ENCODE measurements at regions not wholly inside any gene's neighbourhood (a gene's known extent, or its start where the extent isn't known, plus 50 kb on each side); places are given as distances from the start of the nearest gene placed in this dataset.
"Not testable (repeated sequence)": the region's sequence is repeated elsewhere in the genome, so short reads cannot be mapped to it uniquely, and the experiment has no call there.

DNA sequence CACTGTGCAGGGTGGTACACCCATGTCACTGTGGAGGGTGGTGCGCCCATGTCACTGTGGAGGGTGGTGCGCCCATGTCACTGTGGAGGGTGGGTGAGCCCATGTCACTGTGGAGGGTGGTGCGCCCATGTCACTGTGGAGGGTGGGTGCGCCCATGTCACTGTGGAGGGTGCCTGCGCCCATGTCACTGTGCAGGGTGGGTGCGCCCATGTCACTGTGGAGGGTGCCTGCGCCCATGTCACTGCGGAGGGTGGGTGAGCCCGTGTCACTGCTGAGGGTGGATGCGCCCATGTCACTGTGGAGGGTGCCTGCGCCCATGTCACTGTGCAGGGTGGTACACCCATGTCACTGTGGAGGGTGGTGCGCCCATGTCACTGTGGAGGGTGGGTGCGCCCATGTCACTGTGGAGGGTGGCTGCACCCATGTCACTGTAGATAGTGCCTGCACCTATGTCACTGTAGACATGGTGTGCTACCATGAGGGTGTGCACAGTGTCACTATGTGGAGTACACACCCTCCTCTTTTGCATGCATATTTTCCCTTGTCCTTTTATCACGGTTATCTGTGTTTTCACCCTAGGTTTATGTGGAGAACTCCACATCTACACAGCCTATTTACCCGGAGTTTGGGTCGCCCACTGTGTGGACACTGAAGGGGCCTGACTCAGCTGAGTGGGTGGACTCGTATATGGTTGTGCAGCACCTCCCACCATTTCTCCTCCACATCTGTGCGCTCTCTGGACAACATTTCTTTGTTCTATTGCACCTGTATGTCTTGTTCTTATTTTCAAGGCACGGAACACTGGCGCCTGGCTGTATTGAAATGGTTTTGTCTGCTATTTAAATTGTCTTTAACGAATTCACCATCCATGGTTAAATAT, 222.4 kb downstream of the ERMARD start:
- not testable (repeated sequence) for DNase-seq

DNA sequence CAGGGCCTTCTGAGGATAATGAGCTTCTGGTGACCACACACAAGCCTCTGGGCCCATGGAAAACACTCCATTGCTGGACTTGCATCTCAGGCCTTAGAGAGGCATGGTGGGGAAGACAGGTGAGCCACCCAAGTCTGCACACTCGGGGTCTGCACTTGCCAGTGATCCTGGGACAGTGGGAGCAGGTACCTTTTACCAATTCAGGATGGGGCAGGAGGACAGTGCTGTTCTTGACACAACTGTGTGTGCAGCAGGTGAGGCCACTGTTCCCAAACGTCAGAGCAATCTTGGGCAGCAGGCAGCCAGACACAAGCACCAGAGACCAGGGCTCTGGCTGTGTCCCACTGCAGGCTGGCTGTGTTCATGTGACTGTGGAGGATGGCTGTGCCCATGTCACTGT, 221.3 kb downstream of the ERMARD start:
- DNase-seq = no peak

DNA sequence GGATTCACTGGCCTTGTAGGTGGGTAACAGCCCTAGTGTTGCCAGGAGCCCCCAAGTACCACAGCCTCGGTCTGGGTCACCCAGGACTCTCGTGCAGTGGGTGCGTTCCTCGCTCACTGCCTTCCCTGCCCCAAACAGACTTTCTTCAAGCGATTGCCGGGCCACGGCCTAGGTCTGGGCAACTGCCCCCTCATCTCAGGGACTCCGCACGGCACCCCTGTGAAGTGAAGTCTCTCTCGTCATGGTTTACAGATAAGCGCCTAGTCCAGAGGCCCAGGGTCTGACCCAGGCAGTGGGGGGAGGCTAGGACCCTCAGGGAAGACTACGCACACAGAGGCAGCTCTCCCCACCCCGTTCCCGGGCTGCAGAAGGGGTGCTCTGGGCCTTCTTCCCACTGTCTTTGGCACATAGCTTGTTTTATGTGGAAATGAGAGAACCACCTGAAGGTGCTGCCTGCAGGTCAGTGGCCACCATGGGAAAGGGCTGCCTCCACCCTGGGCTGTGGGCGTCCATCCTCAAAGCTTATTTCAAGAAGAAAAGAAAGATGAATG, 220.8 kb downstream of the ERMARD start:
- DNase-seq = no peak

DNA sequence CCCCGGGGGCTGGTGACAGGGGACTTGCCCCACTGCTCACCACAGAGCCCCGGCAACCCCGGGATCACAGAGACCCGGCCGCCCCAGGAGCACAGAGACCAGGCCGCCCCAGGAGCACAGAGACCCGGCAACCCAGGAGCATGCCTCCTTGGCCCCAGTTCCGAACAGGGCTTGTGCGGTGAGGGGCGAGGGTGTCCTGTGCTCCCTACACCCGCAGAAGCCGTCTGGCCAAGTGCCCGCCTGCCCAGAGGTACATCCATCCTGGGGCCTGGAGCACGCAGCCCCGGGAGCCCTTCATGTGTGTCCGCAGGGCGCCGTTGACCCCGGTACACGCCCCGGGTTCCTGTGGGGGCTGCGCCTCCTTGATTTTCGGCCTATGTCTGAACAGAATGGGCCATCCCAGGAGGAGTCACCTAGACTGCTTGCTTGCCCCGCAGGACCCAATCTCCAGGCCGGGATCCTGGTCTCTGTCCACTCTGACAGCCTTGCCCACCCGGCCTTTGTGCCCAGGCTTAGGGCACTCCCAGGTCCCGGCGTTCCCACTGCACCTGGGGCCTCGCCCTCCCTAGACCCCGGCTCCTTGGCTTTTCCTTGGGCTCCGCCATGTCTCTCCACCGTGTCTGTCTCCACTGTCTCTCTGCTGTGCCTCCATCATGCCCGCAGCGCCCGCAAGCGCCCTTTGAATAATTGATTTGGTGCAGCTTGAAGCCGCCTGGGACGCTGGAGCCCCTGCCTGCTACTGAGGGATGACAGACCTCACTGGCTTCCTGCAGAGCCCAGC, 219.8 kb downstream of the ERMARD start:
- DNase-seq = no peak

DNA sequence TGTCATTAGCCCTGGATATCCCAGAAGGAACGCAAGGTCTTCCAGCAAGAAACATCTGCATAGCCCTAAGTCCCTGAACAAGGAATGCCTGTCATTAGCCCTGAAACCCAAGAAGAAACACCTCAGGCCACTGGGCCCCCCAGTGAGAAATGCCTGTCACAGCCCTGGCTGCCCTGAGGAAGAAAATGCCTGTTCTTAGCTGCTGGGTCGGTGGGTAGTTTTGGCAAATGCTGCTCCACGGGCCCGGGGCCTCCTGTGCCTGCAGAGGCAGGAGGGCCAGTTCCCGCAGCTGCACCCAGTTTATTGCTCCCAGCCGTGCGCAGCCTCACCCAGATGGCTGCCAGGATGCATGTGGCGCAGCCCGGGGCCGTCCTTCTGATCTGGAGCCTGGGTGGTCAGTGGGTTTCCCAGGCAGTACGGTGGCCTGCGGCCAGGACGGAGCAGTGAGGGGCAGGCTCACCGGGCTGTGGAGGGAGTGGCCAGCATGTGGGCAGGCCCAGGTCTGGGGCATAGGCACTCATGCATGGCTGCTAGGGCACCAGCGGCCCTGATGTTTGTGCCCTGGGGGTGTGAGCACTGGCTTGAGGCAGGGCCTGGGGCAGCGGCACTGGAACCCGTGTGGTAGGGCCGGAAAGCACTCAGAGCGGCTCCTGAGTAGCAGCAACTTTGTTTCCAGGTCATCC, 219.0 kb downstream of the ERMARD start:
- no peak for DNase-seq

DNA sequence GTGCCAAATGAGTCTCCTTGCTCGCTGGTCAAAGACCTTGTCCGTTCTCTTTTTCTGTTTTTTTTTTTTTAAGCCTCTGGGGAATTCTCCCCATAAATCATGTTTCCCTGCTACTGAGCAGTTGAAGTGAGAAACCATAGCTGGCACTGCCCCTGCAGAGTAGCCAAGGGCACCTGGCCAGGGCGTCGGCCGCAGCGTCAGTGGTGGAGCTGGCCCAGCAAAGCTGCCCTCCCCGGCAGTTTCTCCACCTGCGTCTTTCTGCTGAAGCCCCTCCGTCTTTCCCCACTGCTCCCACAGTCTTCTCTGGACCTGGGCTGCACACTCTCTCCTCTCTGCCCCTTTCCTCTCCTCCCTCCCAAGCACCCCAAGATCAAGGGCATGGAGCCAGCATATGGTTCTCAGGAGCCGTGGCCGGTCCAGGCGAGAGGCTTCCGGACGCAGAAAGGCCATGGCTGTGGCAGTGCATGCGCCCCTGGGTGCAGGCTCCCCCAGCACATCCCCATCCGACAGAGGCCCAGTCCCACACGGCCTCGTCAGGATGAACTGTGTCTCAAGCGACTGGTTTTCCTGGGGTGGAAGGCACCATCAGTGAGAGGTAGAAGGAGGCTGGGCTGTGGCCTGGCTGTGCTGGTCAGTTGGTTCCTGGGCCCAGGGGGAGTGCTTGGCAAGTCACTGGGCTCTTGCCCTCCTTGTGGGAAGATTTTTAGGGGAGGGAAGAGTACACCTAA, 218.1 kb downstream of the ERMARD start:
- DNase-seq = no peak

DNA sequence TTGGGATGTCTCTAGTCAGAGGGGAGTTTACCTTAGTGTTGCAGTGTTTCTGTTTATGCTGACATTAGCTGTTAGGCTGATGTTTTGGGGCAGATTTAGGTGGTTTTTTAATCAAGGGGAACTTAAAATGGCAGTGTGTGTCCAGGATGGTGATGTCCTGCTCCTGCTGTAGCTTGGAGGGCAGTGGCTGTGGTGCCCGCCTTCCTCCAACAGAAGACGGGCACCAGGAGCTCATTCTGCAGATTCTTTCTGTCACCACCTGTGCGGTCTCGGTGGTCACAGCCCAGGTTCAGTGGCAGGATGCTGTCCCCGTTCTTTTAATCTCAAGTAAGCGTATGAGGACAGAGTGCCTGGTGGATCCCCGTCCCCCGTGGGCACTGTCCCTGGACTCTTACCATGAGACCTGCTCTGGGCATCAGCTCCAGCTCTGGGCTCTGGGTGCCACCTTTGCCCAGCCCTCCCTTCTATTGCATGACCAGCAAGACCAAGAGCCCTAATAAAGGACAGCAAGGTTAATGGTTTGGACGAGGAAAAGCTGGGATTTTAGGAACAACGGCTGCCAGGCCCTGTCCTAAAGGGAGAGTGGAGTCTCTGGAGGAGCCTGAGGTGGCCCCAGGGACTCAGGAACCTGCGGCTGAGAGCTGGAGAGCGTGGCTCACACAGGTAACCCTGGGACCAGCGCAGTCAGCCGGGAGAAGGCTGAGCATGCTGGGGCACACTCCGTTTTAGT, 217.3 kb downstream of the ERMARD start:
- DNase-seq = no peak

DNA sequence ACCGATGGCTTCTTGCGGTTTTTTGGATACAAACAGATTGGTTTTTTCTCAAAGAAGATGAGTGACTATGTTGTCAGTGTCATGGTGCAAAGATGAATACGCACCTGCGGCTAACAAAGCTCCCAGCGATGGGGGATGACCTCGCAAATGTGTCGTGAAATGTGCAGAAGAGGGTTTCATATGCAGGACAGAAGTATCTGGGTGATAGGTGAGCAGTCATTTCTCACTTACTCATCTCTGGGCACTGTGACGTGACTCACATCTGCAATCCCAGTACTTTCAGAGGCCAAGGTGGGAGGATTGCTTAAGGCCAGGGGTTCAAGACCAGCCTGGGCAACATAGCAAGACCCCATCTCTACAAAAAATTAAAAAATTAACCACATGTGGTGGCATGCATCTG, 216.3 kb downstream of the ERMARD start:
- DNase-seq = no peak

DNA sequence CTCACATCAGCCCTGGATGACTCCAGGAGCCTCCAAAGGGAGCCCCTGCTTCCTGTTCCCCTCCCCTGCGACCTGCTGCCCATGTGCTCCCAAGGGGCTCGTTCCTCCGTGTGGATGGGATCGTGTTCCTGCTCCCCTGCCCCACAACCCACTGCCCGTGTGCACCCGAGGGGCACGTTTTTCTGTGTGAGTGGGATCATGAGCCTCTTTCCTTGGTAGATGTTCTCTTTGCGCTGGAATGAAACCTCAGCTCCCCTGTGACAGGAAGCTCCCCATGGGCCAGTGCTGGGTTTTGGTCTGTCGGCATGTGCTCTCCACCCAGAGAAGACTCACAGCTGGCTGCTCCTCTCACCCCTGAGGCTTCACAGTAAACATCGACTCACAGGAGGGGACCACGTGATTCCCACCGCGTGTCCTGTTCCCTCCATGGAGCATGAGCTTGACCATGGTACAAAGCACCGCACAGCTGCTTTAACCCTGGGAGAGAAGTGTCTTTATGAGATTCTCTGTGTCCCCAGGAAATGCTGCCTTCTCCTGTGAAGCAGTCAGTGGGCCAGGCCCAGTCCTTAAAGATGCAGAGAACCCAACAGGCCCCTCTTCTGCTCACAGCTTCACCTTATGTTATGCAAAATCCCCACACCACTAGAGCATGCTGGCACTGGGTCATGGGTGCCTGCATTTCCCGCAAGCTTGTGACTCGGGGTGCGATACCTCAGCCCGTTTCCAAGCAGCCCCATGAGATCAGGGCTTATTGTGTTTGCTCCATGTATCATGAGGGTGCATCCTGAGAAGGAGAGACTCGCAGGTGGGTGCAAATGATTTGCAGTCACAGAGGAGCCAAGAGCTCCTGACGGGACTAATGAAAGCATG, 215.1 kb downstream of the ERMARD start:
- DNase-seq = no peak

DNA sequence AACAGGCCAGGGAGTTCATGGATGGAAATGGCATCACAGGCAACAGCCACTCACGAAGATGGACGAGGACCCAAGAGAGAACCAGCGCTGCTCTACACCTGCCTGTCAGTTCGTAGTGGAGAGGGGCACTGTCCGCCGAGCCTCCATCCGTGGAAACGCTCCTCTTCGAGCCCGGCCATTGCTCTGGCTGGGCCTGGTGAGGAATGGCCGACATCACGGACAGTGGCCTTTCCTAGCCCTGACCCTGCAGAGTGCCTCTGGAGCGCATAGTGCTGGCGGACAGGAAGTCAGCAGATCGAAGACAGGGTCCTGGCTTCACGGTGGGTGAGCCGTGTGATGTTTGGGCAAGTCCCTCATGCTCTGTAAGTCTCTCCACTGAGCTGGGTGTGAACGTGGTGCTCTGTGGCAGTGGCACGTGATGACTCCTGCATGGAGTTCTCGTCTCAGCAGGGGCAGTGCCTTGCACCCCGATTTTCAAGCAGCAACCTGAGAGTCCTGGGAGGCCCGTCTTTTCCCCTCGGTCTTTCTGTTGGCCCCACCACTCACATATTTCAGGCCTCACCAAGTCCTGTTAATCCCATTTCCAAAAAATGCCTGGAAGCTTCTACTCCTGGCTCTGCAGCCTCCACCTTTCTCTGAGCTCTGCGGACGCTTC, 214.4 kb downstream of the ERMARD start:
- DNase-seq = no peak

DNA sequence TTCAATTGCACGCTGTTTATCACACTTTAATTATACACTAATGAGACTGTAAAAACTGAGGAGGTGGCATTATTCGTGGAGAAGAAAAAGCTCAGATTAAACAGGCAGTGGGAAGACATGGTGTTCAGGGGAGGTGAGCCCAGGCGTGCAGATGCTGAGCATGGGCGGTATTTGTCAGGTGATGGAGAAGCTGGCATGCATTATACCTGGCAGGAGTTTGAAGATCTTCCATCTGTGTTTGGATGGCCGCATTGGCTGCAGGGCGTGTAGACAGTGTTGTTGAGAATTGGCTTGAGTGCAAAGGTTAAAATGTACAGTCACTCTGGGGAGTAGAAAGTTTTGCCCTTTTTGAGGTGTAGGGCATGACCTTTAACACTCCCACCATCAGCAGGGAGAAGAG, 213.8 kb downstream of the ERMARD start:
- no peak for DNase-seq

DNA sequence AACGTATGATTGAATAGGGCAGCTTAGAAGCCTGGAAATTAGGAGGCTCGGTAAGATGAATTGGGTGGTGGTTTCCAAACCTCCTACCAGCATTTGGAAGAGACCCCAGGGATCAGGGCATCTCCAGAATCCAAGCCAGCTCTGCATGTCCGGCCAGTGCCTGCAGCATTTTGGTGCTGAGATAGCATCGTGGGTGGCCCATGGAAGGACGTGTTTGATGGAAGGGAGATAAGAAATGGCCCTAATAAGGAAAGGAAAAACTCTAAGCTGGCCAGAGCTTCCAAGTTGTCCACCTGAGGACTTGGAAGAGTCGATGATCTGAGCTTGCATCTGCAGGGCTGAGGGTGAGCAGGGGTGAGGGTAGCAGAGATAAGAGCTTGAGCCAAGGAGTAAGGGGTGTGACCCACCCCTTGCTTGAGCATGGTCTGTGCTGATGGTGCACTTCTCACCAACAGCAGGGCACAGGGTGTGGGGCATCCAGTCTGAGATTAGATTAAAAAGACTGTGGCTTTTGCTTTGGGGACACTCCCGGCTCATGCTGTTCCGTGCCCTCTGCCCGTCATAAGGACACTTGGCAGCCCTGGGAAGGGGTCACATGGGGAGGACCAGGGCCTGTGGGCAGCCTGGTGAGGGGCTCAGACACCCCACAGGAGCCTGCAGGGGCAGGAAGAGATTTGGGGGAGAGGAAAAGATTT, 213.2 kb downstream of the ERMARD start:
- DNase-seq = no peak

DNA sequence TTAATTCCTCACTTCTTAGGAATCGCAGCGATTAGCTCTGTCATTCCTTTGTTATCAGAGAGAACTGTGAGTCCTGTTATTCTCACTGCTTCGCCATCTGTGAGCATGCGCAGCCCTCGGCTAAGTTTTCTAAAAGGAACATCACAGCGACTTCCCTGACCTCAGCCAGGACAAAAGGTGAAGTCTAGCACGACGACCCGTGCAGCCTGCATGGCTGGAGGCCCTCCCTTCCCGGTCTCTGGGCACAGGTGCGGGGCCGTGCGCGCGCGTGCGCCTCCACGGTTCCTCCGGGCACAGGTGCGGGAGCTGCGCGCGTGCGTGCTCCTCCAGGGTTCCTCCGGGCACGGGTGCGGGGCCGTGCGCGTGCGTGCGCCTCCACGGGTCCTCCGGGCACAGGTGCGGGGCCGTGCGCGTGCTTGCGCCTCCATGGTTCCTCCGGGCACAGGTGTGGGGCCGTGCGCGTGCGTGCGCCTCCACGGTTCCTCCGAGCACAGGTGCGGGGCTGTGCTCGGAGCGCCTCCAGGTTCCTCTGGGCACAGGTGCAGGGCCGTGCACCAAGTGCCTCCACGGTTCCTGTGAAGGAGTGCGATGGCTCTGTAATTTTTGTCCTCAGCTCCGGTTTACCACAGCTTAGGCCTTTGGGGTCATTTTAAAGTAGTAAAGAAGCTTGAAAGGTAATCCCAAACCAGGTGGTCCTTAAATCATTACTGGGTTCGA, 212.3 kb downstream of the ERMARD start:
- DNase-seq = no peak

DNA sequence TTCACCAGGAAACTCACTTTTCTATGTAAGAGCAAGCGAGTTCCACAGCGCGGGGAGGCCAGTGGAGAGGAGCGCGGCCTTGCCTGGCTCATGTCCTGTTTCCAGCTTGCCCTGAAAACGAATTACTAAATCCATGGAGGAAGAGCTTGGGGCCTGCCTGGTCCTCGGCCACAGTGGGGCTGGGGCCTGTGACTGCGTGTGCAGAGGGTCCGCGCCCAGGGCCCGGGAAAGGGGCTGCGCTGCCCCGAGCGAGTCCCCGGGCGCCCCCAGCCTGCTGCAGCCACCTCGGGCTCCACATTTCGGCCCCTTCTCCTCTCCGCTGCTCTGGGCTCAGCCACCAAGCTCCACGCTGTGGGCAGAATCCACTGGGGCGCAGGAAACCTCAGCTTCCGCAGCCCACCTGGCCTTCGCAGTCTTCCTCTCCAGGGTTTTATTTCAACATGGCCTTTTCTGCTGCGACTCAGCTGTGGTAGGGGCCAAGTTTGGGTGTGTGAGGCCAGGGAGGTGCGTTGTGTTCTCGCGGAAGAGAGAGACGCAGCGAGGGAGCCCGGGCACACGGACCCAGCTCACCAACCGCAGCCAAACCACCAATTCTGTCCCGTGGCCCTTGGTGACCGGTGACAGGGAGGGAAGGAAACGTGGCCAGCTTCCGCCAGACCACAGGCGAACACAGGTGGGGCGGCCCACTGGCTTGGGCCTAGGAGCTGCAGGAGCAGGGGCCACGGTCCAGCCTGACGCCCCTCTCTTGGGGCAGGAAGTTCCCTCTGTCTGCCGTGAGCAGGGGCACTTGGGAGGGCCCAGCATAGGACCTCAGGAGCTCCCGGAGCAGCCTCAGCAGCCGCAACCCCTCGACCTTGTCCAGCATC, 211.4 kb downstream of the ERMARD start:
- no peak for DNase-seq

DNA sequence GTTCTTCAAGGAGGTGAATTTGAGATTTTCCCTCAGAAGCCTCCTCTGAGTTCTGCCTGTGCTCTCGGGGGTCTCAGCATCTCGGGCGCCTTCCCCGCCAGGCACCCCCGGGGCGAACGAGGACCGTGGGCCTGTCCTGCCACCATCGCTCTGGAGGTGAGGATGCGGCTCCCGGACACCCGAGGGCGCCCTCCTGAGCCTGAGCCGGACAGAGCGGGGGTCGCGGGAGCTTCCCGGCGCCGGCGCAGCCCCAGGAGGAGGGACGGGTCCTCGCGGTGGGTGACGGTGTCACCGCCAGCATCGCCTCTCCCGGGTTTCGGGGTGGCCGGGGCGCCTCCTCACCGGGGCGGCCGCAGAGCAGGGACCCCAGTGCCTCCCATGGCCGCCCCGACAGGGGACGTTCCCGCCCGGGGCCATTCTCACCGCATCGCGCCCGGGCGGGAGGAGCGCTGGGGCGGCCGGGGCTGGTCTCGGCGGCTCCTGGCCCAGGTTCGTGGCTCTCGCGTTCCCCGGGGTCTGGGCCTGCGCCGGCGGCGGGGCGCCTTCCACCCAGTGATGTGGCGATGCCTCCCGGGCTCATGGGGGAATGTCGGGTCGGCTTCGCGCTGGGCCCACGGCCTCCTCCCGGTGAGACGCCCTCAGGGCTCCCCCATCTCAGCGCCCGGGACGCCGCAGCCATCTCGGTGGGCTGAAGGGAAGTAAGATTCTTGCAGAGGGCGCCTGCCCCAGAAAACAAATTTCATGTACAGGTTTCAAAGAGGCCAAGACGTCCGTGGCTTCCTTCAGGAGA, 210.5 kb downstream of the ERMARD start:
- no peak for DNase-seq

DNA sequence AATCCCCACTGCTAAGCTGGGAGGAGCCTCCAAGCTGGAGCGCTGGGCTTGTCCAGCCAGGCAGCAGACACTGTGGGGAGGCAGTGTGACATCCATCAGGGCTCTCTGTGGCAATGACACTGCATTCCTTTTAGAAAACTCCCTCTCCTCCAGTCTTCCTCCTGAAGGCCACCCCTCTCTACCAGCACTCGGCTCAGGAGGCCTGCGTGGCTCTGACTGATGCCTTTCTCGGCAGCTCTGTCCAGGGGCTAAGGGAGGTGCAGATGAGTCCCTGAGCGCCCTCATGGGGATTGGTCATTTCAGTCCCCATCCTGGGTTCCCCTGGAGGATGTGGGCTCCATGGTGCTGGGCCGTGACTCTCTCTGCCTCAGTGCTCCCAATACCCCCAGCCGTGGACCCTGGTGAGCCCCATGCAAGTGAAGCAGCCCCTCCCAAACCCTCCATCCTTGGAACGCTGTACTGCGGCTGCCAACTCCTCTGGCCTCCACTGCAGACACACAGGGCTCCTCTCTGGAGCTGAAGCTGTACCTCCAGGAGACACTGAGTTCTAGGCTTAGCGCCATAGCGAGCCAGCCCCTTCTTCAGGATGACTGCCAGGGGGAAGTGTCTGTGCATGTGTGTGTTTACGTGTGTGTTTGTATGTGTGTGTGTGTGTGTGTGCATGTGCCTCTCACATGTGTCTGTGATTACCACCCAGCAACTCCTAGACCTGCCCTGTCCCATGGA, 209.6 kb downstream of the ERMARD start:
- no peak for DNase-seq

DNA sequence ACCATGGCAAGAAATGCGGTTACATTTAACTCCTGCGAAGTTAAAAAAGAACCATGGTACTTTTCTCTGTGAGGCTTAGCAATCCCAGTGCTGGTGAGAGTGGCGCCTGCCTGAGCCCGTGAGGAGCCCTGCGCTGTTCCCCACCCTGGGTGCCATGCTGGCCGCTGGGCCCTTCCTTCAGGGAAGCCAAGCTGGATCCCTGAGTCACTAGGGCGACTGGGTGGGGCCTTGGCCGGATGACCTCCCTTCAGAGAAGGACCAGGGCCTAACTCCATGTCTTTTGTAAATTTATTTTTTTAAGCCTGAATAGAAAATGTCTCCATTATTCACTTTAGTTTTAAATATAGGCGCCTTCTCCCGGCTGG, 209.1 kb downstream of the ERMARD start:
- no peak for DNase-seq
